ENCODE measurements at regions not wholly inside any gene's neighbourhood (a gene's known extent, or its start where the extent isn't known, plus 50 kb on each side); places are given as distances from the start of the nearest gene placed in this dataset.

DNA sequence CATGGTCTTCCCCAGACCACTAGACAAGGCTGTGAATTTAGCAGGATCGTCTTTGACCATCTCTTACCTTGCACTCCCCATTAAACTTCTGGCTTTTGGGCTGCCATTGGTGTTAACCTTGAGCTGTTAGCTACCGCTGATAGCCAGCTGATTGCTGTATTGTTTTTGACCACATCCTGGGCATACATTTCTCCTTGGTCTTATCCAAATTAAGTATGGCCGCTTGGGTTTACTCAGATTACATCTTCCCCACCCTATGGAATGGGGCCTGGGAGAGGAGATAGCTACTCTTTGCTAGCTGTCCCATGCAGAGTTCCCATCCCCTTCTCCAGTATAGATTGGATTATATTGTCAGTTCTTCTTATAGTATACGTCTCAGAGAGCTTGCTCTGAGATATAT is 270.4 kb upstream of the ELAC2 start:
- Mint-ChIP-seq H3K36me3 (no peaks in the 10 kb centered on the region), H3K27me3 (ENCODE audit: low read depth in 2 of 2) (no peaks in the 10 kb centered on the region), H3K4me1 (no peaks in the 10 kb centered on the region), H3K27ac (no peak overlapping the region), H3K9me3 (peaks cover 0 to 3% of the 10 kb centered on the region in 2 donors), H3K4me3 (no peak overlapping the region)
- peaks cover 4% of the 10 kb centered on the region for H3K9me3 ChIP-seq (ENCODE audit: control insufficient read depth, insufficient read depth, low read length)
- no peaks in the 10 kb centered on the region for H3K4me1 ChIP-seq (ENCODE audit: control insufficient read depth, insufficient read depth, low read length)
- H3K36me3 ChIP-seq (ENCODE audit: control insufficient read depth, insufficient read depth, low read length), result no peaks in the 10 kb centered on the region
- WGBS (ENCODE audit: insufficient coverage), result 86% methylated on average over 2 of the region's 4 CpGs
- intact Hi-C loops (cut with micrococcal nuclease), result no loop called here
- ATAC-seq (no peak), DNase-seq (no peak)
- H3K27ac ChIP-seq (ENCODE audit: low read length), result no peak overlapping the region
- H3K27me3 ChIP-seq (ENCODE audit: control insufficient read depth, insufficient read depth, low read length), result no peaks in the 10 kb centered on the region
- TF ChIP-seq, protein P1, sequence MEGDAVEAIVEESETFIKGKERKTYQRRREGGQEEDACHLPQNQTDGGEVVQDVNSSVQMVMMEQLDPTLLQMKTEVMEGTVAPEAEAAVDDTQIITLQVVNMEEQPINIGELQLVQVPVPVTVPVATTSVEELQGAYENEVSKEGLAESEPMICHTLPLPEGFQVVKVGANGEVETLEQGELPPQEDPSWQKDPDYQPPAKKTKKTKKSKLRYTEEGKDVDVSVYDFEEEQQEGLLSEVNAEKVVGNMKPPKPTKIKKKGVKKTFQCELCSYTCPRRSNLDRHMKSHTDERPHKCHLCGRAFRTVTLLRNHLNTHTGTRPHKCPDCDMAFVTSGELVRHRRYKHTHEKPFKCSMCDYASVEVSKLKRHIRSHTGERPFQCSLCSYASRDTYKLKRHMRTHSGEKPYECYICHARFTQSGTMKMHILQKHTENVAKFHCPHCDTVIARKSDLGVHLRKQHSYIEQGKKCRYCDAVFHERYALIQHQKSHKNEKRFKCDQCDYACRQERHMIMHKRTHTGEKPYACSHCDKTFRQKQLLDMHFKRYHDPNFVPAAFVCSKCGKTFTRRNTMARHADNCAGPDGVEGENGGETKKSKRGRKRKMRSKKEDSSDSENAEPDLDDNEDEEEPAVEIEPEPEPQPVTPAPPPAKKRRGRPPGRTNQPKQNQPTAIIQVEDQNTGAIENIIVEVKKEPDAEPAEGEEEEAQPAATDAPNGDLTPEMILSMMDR (IDR thresholded peaks at IDR 0.05), result no peak
- no peak overlapping the region for H3K4me3 ChIP-seq (ENCODE audit: low read length)

DNA sequence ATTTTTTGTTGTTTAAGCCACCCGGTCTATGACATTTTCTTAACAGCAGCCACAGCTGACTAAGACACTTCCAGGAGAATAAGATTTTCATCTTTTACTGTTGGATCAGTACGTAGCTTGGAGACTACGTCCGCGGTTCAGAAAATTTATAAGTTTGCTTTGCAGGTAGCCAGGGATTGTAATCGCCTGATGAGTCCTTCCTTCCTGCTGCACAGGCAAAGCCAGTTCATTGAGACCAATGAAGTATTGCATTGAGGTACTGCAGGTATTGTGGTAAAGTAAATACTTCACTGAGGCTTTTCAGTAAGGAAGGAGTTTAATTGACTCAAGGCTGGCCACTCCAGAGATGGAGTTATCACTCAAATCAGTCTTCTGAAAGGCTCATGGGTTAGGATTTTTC is 269.4 kb upstream of the ELAC2 start:
- H3K36me3 ChIP-seq (ENCODE audit: control insufficient read depth, insufficient read depth, low read length), result no peaks in the 10 kb centered on the region
- H3K27me3 ChIP-seq (ENCODE audit: control insufficient read depth, insufficient read depth, low read length), result no peaks in the 10 kb centered on the region
- Mint-ChIP-seq H3K9me3 (peaks cover 0 to 3% of the 10 kb centered on the region in 2 donors), H3K36me3 (no peaks in the 10 kb centered on the region), H3K4me3 (no peak overlapping the region), H3K27me3 (ENCODE audit: low read depth in 2 of 2) (no peaks in the 10 kb centered on the region), H3K27ac (no peak overlapping the region), H3K4me1 (no peaks in the 10 kb centered on the region)
- ATAC-seq, result no peak
- DNase-seq, result no peak
- TF ChIP-seq, protein P1 (IDR thresholded peaks at IDR 0.05), result no peak
- H3K4me3 ChIP-seq (ENCODE audit: low read length), result no peak overlapping the region
- intact Hi-C loops (cut with micrococcal nuclease), result no loop called here
- peaks cover 4% of the 10 kb centered on the region for H3K9me3 ChIP-seq (ENCODE audit: control insufficient read depth, insufficient read depth, low read length)
- no peak overlapping the region for H3K27ac ChIP-seq (ENCODE audit: low read length)
- H3K4me1 ChIP-seq (ENCODE audit: control insufficient read depth, insufficient read depth, low read length), result no peaks in the 10 kb centered on the region
- WGBS (ENCODE audit: insufficient coverage), result 95% methylated on average over 6 of the region's 6 CpGs

DNA sequence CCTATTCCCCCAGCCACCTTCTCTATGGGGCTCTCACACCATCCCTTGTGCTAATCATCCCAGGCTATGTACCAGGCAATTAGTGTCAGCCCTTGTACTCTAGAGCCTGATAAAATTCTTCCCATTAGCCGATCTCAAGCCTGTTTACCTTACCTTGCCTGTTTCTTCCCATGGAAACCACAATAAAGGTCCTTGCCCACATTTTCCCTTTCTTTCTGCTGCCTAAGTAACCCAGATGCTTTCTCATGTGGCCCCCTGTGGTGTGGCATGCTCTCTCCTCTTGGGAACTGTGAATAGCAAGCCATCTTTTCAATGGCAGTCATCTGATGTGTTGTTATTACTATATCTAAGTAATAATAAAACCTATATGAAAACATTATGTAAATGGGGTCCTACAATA is 265.8 kb upstream of the ELAC2 start:
- intact Hi-C loops (cut with micrococcal nuclease), result no loop called here
- H3K27ac Mint-ChIP-seq, result no peak overlapping the region

DNA sequence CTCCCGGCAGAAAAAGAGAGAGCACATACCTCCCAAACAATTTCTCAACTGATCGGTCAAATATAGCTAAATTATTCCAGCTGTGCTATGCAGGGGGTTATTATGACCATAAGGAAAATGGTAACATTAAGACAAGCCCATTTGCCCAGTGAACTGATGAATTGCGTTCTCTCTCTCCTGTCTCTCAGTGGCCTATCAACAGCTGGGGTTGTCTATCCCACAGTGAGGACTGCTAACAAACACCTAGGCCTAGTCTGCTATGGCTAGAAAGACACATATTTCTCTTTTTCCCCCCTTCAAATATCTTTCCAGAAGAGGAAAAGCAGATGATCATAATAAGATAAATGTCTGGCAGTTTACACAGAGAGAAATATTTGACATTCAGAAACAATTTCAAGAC is 263.8 kb upstream of the ELAC2 start:
- ATAC-seq, result no peak
- Mint-ChIP-seq H3K9me3 (peaks cover 2 to 3% of the 10 kb centered on the region in 2 donors), H3K27me3 (ENCODE audit: low read depth in 2 of 2) (no peaks in the 10 kb centered on the region), H3K4me3 (no peak overlapping the region), H3K4me1 (no peaks in the 10 kb centered on the region), H3K36me3 (no peaks in the 10 kb centered on the region), H3K27ac (no peak overlapping the region)
- no peaks in the 10 kb centered on the region for H3K9me3 ChIP-seq (ENCODE audit: control insufficient read depth, insufficient read depth, low read length)
- H3K27ac ChIP-seq (ENCODE audit: low read length), result no peak overlapping the region
- TF ChIP-seq, protein P1 (IDR thresholded peaks at IDR 0.05), result no peak
- 98% methylated on average over 2 of the region's 3 CpGs for WGBS (ENCODE audit: insufficient coverage)
- no peaks in the 10 kb centered on the region for H3K27me3 ChIP-seq (ENCODE audit: control insufficient read depth, insufficient read depth, low read length)
- H3K4me3 ChIP-seq (ENCODE audit: low read length), result no peak overlapping the region
- H3K36me3 ChIP-seq (ENCODE audit: control insufficient read depth, insufficient read depth, low read length), result no peaks in the 10 kb centered on the region
- intact Hi-C loops (cut with micrococcal nuclease), result no loop called here
- DNase-seq, result no peak
- H3K4me1 ChIP-seq (ENCODE audit: control insufficient read depth, insufficient read depth, low read length), result no peaks in the 10 kb centered on the region

More for the DNA sequence above, 265.8 kb upstream of the ELAC2 start:
- TF ChIP-seq, protein P1 (IDR thresholded peaks at IDR 0.05), result no peak
- H3K36me3 Mint-ChIP-seq, result no peaks in the 10 kb centered on the region
- no peak overlapping the region for H3K4me3 Mint-ChIP-seq
- no peaks in the 10 kb centered on the region for H3K4me1 ChIP-seq (ENCODE audit: control insufficient read depth, insufficient read depth, low read length)
- no peaks in the 10 kb centered on the region for H3K36me3 ChIP-seq (ENCODE audit: control insufficient read depth, insufficient read depth, low read length)
- ATAC-seq (no peak), DNase-seq (no peak)
- H3K27ac ChIP-seq (ENCODE audit: low read length), result no peak overlapping the region
- no peaks in the 10 kb centered on the region for H3K4me1 Mint-ChIP-seq
- no peak overlapping the region for H3K4me3 ChIP-seq (ENCODE audit: low read length)
- peaks cover 0 to 3% of the 10 kb centered on the region in 2 donors for H3K9me3 Mint-ChIP-seq
- H3K27me3 ChIP-seq (ENCODE audit: control insufficient read depth, insufficient read depth, low read length), result no peaks in the 10 kb centered on the region
- no peaks in the 10 kb centered on the region for H3K27me3 Mint-ChIP-seq (ENCODE audit: low read depth in 2 of 2)
- no peaks in the 10 kb centered on the region for H3K9me3 ChIP-seq (ENCODE audit: control insufficient read depth, insufficient read depth, low read length)
- WGBS (ENCODE audit: insufficient coverage), result 70% methylated on average over 1 of the region's 1 CpG

Data from natural killer cell (primary cell).